Nephron progenitor cell (in vitro differentiated cells): ENCODE measurements at regions not wholly inside any gene's neighbourhood (a gene's known extent, or its start where the extent isn't known, plus 50 kb on each side); places are given as distances from the start of the nearest gene placed in this dataset.

ENCODE experiments used
- DNase-seq: peaks from one replicate; pipeline ENCODE4 v3.0.0; 2021
- H3K27ac Mint-ChIP-seq: 2 replicates; pipeline ENCODE4 v1.8.0; 2021; ENCODE audit warnings: mild to moderate bottlenecking, moderate library complexity, mixed read lengths
- H3K27me3 Mint-ChIP-seq: 2 replicates; pipeline ENCODE4 v1.8.0; 2021; ENCODE audit warnings: mild to moderate bottlenecking, low read depth, mixed read lengths; ENCODE audit not compliant: poor library complexity
- H3K36me3 Mint-ChIP-seq: 2 replicates; pipeline ENCODE4 v1.8.0; 2021; ENCODE audit warnings: low read depth, mixed read lengths
- H3K4me1 Mint-ChIP-seq: 2 replicates; pipeline ENCODE4 v1.8.0; 2021; ENCODE audit warnings: mixed read lengths
- H3K4me3 Mint-ChIP-seq: 2 replicates; pipeline ENCODE4 v1.8.0; 2021; ENCODE audit warnings: mild to moderate bottlenecking, moderate library complexity, mixed read lengths
- H3K9me3 Mint-ChIP-seq: 2 replicates; pipeline ENCODE4 v1.8.0; 2021; ENCODE audit warnings: mild to moderate bottlenecking, moderate library complexity, mixed read lengths
- CTCF ChIP-seq: fragments of 200-600 bp; sonication (generic); IDR thresholded peaks from 2 replicates; pipeline ENCODE4 v1.5.0; 2021; ENCODE audit warnings: antibody characterized with exemption

- no peak for DNase-seq
- Mint-ChIP-seq H3K36me3 (no peaks in the 10 kb centered on the region), H3K27me3 (no peaks in the 10 kb centered on the region), H3K27ac (no peak overlapping the region), H3K4me1 (no peaks in the 10 kb centered on the region), H3K9me3 (no peaks in the 10 kb centered on the region), H3K4me3 (no peak overlapping the region)
- TF ChIP-seq CTCF: no peak
Observed at GRCh38 chr5:165881259-165881658, 2375.8 kb downstream of the MAT2B start.

- no peak for TF ChIP-seq CTCF
- Mint-ChIP-seq H3K4me3 (no peak overlapping the region), H3K27me3 (no peaks in the 10 kb centered on the region), H3K36me3 (no peaks in the 10 kb centered on the region), H3K27ac (no peak overlapping the region), H3K4me1 (no peaks in the 10 kb centered on the region), H3K9me3 (no peaks in the 10 kb centered on the region)
- no peak for DNase-seq
Observed at GRCh38 chr5:165882099-165882498, 2376.7 kb downstream of the MAT2B start.

GRCh38 chr5:165885623-165886350 is 2380.4 kb downstream of the MAT2B start:
- no peak for TF ChIP-seq CTCF
- Mint-ChIP-seq H3K27ac (no peak overlapping the region), H3K36me3 (no peaks in the 10 kb centered on the region), H3K4me3 (no peak overlapping the region), H3K27me3 (no peaks in the 10 kb centered on the region), H3K9me3 (no peaks in the 10 kb centered on the region), H3K4me1 (no peaks in the 10 kb centered on the region)
- no peak for DNase-seq

GRCh38 chr5:165887147-165887546 is 2381.7 kb downstream of the MAT2B start:
- no peak overlapping the region for H3K4me3 Mint-ChIP-seq
- no peaks in the 10 kb centered on the region for H3K27me3 Mint-ChIP-seq
- H3K4me1 Mint-ChIP-seq: no peaks in the 10 kb centered on the region
- no peak for TF ChIP-seq CTCF
- H3K27ac Mint-ChIP-seq: no peak overlapping the region
- H3K36me3 Mint-ChIP-seq: no peaks in the 10 kb centered on the region
- H3K9me3 Mint-ChIP-seq: no peaks in the 10 kb centered on the region
- no peak for DNase-seq

GRCh38 chr5:165892383-165892782 is 2387.0 kb downstream of the MAT2B start:
- DNase-seq: no peak
- H3K36me3 Mint-ChIP-seq: no peaks in the 10 kb centered on the region
- no peaks in the 10 kb centered on the region for H3K9me3 Mint-ChIP-seq
- TF ChIP-seq CTCF: no peak
- no peaks in the 10 kb centered on the region for H3K27me3 Mint-ChIP-seq
- H3K4me1 Mint-ChIP-seq: no peaks in the 10 kb centered on the region
- H3K27ac Mint-ChIP-seq: no peak overlapping the region
- no peak overlapping the region for H3K4me3 Mint-ChIP-seq

GRCh38 chr5:165894916-165895315 is 2389.5 kb downstream of the MAT2B start:
- H3K4me3 Mint-ChIP-seq: no peak overlapping the region
- H3K27ac Mint-ChIP-seq: no peak overlapping the region
- H3K4me1 Mint-ChIP-seq: no peaks in the 10 kb centered on the region
- no peak for DNase-seq
- H3K36me3 Mint-ChIP-seq: no peaks in the 10 kb centered on the region
- no peaks in the 10 kb centered on the region for H3K27me3 Mint-ChIP-seq
- no peak for TF ChIP-seq CTCF
- no peaks in the 10 kb centered on the region for H3K9me3 Mint-ChIP-seq
